ENCODE measurements at regions not wholly inside any gene's neighbourhood (a gene's known extent, or its start where the extent isn't known, plus 50 kb on each side); places are given as distances from the start of the nearest gene placed in this dataset.
"Not testable (repeated sequence)": the region's sequence is repeated elsewhere in the genome, so short reads cannot be mapped to it uniquely, and the experiment has no call there.

DNA sequence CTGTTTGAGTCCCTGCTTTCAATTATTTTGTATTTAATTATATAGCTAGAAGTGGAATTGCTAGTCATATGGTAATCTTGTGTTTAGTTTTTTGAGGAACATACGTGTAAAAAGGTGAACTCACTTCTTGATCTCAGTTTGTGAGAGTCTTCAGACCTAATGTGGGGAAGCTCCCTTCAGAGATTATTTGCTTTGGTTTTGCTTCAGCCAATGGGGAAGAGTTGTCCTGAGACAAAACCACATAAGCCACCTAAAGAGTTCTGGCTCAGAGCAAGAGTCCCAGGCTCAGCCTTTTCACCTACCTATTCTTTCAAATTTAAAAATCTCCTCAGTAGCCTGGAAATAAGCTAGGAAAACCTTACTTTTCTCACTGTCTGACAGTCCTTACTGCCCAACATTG is 138.4 kb downstream of the UCK2 start:
- DNase-seq: no peak
- Mint-ChIP-seq H3K27ac (no peak overlapping the region), H3K27me3 (ENCODE audit: insufficient read depth) (peaks cover 4% of the 10 kb centered on the region; the same call in 1 of the 2 replicates), H3K4me1 (ENCODE audit: low read depth) (no peaks in the 10 kb centered on the region; the same call in 1 of the 2 replicates), H3K36me3 (ENCODE audit: low read depth) (no peaks in the 10 kb centered on the region), H3K9me3 (no peaks in the 10 kb centered on the region; the same call in 1 of the 2 replicates), H3K4me3 (no peak overlapping the region)
- TF ChIP-seq, protein P1, sequence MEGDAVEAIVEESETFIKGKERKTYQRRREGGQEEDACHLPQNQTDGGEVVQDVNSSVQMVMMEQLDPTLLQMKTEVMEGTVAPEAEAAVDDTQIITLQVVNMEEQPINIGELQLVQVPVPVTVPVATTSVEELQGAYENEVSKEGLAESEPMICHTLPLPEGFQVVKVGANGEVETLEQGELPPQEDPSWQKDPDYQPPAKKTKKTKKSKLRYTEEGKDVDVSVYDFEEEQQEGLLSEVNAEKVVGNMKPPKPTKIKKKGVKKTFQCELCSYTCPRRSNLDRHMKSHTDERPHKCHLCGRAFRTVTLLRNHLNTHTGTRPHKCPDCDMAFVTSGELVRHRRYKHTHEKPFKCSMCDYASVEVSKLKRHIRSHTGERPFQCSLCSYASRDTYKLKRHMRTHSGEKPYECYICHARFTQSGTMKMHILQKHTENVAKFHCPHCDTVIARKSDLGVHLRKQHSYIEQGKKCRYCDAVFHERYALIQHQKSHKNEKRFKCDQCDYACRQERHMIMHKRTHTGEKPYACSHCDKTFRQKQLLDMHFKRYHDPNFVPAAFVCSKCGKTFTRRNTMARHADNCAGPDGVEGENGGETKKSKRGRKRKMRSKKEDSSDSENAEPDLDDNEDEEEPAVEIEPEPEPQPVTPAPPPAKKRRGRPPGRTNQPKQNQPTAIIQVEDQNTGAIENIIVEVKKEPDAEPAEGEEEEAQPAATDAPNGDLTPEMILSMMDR (IDR thresholded peaks at IDR 0.05): no peak

DNA sequence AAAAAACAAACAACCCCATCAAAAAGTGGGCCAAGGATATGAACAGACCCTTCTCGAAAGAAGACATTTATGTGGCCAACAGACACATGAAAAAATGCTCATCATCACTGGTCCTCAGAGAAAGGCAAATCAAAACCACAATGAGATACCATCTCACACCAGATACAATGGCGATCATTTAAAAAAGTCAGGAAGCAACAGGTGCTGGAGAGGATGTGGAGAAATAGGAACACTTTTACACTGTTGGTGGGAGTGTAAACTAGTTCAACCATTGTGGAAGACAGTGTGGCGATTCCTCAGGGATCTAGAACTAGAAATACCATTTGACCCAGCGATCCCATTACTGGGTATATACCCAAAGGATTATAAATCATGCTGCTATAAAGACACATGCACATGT is 142.0 kb downstream of the UCK2 start:
- DNase-seq; H3K36me3 Mint-ChIP-seq (ENCODE audit: low read depth); H3K4me1 Mint-ChIP-seq (ENCODE audit: low read depth); H3K27ac Mint-ChIP-seq; H3K27me3 Mint-ChIP-seq (ENCODE audit: insufficient read depth); H3K9me3 Mint-ChIP-seq; H3K4me3 Mint-ChIP-seq: not testable (repeated sequence)

DNA sequence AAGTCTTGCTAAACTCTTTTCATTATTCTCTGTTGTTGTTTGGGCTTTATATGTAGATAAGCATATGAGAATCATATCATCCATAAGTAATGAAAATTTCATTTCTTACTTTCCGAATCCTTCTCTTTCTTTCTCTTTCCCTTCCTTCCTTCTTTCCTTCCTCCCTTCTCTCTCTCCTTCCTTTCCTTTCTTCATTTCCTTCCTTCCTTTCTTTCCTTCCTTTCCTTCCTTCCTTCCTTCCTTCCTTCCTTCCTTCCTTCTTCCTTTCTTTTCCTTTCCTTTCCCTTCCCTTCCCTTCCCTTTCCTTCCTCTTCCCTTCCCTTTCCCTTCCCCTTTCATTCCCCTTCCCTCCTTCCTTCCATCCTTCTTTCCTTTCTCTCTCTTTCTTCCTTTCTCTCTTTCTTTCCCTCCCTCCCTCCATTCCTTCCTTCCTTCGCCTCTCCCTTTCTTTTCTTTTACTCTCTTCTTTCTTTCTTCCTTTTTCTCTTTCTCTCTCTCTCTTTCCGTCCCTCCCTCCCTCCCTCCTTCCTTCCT is 147.3 kb downstream of the UCK2 start:
- H3K27ac Mint-ChIP-seq: no peak overlapping the region
- H3K36me3 Mint-ChIP-seq (ENCODE audit: low read depth): no peaks in the 10 kb centered on the region
- TF ChIP-seq, protein P1 (IDR thresholded peaks at IDR 0.05): no peak
- DNase-seq: no peak
- H3K9me3 Mint-ChIP-seq: peaks cover 4% of the 10 kb centered on the region
- no peaks in the 10 kb centered on the region for H3K4me1 Mint-ChIP-seq (ENCODE audit: low read depth)
- H3K4me3 Mint-ChIP-seq: no peak overlapping the region
- no peaks in the 10 kb centered on the region for H3K27me3 Mint-ChIP-seq (ENCODE audit: insufficient read depth)

DNA sequence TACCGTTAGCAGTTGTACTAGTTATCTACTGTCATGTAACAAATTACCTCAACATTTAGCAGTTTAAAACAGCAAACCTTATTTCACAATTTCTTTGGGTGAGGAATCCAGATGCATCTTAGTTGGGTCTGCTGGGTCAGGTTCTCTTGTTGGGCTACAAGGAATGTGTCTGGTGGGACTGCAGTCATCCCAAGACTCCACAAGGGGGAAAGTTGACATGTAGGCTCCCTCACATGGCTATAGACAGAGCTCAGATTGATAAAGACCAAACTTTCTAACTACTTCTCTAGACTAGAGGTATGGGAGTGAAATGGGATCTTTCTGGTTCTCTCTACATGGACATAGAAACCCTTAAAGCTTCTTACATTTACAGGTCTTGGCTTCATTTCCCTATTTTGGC is 160.9 kb downstream of the UCK2 start:
- no peak overlapping the region for H3K4me3 Mint-ChIP-seq
- TF ChIP-seq, protein P1 (IDR thresholded peaks at IDR 0.05): no peak
- no peaks in the 10 kb centered on the region; the same call in 1 of the 2 replicates for H3K27me3 Mint-ChIP-seq (ENCODE audit: insufficient read depth)
- H3K9me3 Mint-ChIP-seq: peaks cover 12% of the 10 kb centered on the region
- H3K4me1 Mint-ChIP-seq (ENCODE audit: low read depth): no peaks in the 10 kb centered on the region
- H3K36me3 Mint-ChIP-seq (ENCODE audit: low read depth): no peaks in the 10 kb centered on the region
- no peak for DNase-seq
- no peak overlapping the region for H3K27ac Mint-ChIP-seq

DNA sequence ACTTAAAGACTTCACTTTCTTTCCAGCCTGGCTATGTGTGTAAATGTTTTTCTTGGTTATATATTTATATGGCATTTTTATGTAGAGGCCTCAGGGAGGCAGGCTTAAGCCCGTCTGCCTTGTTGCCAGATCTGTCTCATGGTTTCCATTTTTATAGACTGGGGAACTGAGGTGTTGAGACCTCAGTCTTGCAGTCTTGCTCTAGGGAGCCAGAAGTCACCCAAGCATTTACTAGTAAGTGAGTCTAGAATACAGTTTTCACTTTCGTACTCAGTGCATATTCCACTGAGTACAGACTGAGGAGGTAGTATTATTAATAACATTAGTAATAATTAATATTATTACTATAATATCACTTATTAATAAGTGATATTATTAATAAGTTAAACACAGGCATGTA is 161.4 kb downstream of the UCK2 start:
- no peak overlapping the region for H3K4me3 Mint-ChIP-seq
- H3K27ac Mint-ChIP-seq: no peak overlapping the region
- TF ChIP-seq, protein P1 (IDR thresholded peaks at IDR 0.05): no peak
- no peak for DNase-seq
- H3K4me1 Mint-ChIP-seq (ENCODE audit: low read depth): no peaks in the 10 kb centered on the region
- H3K9me3 Mint-ChIP-seq: peaks cover 8% of the 10 kb centered on the region
- no peaks in the 10 kb centered on the region; the same call in 1 of the 2 replicates for H3K27me3 Mint-ChIP-seq (ENCODE audit: insufficient read depth)
- H3K36me3 Mint-ChIP-seq (ENCODE audit: low read depth): no peaks in the 10 kb centered on the region

DNA sequence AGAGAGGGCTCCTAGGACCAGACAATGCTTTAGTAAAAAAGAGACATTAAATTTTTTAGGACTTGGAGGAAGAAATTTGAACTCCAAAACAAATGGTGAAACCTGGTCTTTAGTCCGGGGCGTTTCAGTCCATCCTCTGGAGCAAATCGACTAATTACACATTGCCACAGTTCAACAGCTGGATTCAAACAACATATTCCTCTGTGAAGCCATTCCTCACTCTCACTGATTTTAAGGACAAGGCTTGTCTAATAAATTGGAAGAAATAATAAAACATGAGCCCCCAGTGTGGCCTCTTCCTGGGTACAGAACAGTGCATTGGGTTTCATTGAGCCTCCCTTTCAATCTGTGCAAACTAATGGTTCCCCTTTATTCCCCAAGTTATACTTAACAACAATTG is 165.1 kb downstream of the UCK2 start:
- H3K4me3 Mint-ChIP-seq: no peak overlapping the region
- H3K4me1 Mint-ChIP-seq (ENCODE audit: low read depth): no peaks in the 10 kb centered on the region
- no peaks in the 10 kb centered on the region; the same call in 1 of the 2 replicates for H3K27me3 Mint-ChIP-seq (ENCODE audit: insufficient read depth)
- peaks cover 22% of the 10 kb centered on the region for H3K9me3 Mint-ChIP-seq
- DNase-seq: no peak
- no peaks in the 10 kb centered on the region for H3K36me3 Mint-ChIP-seq (ENCODE audit: low read depth)
- TF ChIP-seq, protein P1 (IDR thresholded peaks at IDR 0.05): no peak
- H3K27ac Mint-ChIP-seq: no peak overlapping the region

All from HFFc6 (cell line).